ENCODE measurements at regions not wholly inside any gene's neighbourhood (a gene's known extent, or its start where the extent isn't known, plus 50 kb on each side); places are given as distances from the start of the nearest gene placed in this dataset.

DNA sequence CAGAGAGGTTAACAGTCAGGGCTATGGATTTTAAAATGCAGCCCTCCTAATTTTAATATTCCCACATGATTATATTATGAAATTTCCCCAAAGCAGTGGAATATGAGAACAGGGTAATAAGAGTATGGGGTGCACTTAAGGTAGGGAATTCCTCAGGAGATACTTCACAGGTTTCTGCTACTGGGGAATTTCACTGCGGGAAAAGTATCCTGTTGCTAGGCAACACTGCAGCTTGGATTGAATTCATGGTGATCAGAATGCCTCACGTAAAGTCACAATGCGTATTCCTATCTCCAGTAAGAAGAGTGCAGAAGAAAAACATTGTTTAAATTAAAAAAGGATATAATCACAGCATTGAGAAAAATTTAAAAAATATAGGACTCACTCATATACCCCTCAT lies 398.1 kb upstream of the RPS6KA3 start:
- no peak for ATAC-seq
- TF ChIP-seq CTCF (conservative IDR thresholded peaks at IDR 0.05; ENCODE audit: low read depth, low read length) (no peak), EZH2phosphoT487 (IDR thresholded peaks at IDR 0.05; ENCODE audit: borderline replicate concordance, low read length) (no peak), EZH2 (IDR thresholded peaks at IDR 0.05; ENCODE audit: low read length, unreplicated experiment) (no peak)
- intact Hi-C loops (cut with micrococcal nuclease), result no loop called here
- Histone ChIP-seq H3K4me3 (ENCODE audit: low read length) (no peak overlapping the region), H3K36me3 (ENCODE audit: low read depth, low read length) (no peaks in the 10 kb centered on the region), H3K9ac (ENCODE audit: low read length) (no peak overlapping the region), H3K27me3 (ENCODE audit: low read length) (peaks cover 11% of the 10 kb centered on the region; the same call in 1 of the 2 replicates), H3K4me2 (ENCODE audit: low read length) (no peak overlapping the region), H3K9me2 (replicated peaks; ENCODE audit: low read length) (no peaks in the 10 kb centered on the region), H4K20me1 (ENCODE audit: low read length) (no peaks in the 10 kb centered on the region), H3F3A (ENCODE audit: low read length, unreplicated experiment) (no peaks in the 10 kb centered on the region), H3K4me1 (ENCODE audit: insufficient read depth, low read length) (no peaks in the 10 kb centered on the region), H3K79me2 (ENCODE audit: low read length) (no peaks in the 10 kb centered on the region), H3K27ac (ENCODE audit: low read length) (no peak overlapping the region), H3K9me3 (ENCODE audit: low read length) (no peaks in the 10 kb centered on the region), H2AFZ (ENCODE audit: low read length) (no peak overlapping the region)
- no peak for DNase-seq
- CTCF ChIA-PET, result no interaction called here
- no TSS peak for BruUV-seq (replicated peaks)
- POLR2A ChIA-PET (ENCODE audit: unreplicated experiment), result no interaction called here

DNA sequence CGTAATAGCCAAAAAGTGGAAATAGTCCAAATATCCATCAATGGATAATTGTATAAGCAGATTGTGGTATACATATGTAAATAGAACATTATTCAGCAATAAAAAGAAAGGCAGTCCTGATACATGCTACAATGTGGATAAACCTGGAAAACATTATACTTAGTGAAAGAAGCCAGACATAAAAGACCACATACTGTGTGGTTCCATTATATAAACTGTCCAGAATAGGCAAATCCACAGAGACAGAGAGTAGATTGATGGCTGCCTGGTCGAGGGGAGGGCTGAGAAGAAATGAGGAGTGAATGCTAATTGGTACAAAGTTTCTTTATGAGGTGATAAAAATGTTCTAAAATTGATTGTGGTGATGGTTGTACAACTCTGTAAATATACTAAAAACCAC lies 397.4 kb upstream of the RPS6KA3 start:
- H3K79me2 ChIP-seq (ENCODE audit: low read length), result no peaks in the 10 kb centered on the region
- H3K27me3 ChIP-seq (ENCODE audit: low read length), result peaks cover 11% of the 10 kb centered on the region; the same call in 1 of the 2 replicates
- DNase-seq (no peak), ATAC-seq (no peak)
- TF ChIP-seq EZH2phosphoT487 (IDR thresholded peaks at IDR 0.05; ENCODE audit: borderline replicate concordance, low read length) (no peak), CTCF (conservative IDR thresholded peaks at IDR 0.05; ENCODE audit: low read depth, low read length) (no peak), EZH2 (IDR thresholded peaks at IDR 0.05; ENCODE audit: low read length, unreplicated experiment) (no peak)
- H3F3A ChIP-seq (ENCODE audit: low read length, unreplicated experiment), result no peaks in the 10 kb centered on the region
- no peaks in the 10 kb centered on the region for H4K20me1 ChIP-seq (ENCODE audit: low read length)
- H3K9me3 ChIP-seq (ENCODE audit: low read length), result no peaks in the 10 kb centered on the region
- CTCF ChIA-PET, result no interaction called here
- H3K4me1 ChIP-seq (ENCODE audit: insufficient read depth, low read length), result no peaks in the 10 kb centered on the region
- POLR2A ChIA-PET (ENCODE audit: unreplicated experiment), result no interaction called here
- intact Hi-C loops (cut with micrococcal nuclease), result no loop called here
- no peak overlapping the region for H3K27ac ChIP-seq (ENCODE audit: low read length)
- H2AFZ ChIP-seq (ENCODE audit: low read length), result no peak overlapping the region
- H3K36me3 ChIP-seq (ENCODE audit: low read depth, low read length), result no peaks in the 10 kb centered on the region
- no peak overlapping the region for H3K4me2 ChIP-seq (ENCODE audit: low read length)
- BruUV-seq (replicated peaks), result no TSS peak
- H3K9ac ChIP-seq (ENCODE audit: low read length), result no peak overlapping the region
- H3K9me2 ChIP-seq (replicated peaks; ENCODE audit: low read length), result no peaks in the 10 kb centered on the region
- no peak overlapping the region for H3K4me3 ChIP-seq (ENCODE audit: low read length)

DNA sequence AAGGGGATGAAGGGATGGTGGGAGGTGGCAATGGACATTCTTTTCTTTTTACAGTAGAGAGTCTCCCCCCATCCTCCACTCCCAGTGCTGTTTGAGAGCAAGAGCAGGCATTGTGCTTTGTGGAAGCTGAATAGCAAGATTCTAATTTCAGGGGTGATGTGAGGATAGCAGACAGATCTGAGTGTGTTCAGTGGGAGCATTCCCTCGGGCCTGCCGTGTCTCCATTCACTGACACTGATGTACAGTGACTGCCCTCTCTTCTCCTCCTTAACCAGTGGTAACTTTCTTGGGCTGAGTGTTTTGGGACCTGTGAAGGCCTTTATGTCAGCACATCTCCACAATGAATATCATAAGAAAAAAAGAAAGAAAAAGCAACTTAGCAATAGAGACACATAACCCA lies 396.6 kb upstream of the RPS6KA3 start:
- Histone ChIP-seq H3K9me3 (ENCODE audit: low read length) (no peaks in the 10 kb centered on the region), H3K79me2 (ENCODE audit: low read length) (no peaks in the 10 kb centered on the region), H4K20me1 (ENCODE audit: low read length) (no peaks in the 10 kb centered on the region), H3K27ac (ENCODE audit: low read length) (no peak overlapping the region), H2AFZ (ENCODE audit: low read length) (no peak overlapping the region), H3F3A (ENCODE audit: low read length, unreplicated experiment) (no peaks in the 10 kb centered on the region), H3K27me3 (ENCODE audit: low read length) (peaks cover 11% of the 10 kb centered on the region; the same call in 1 of the 2 replicates), H3K4me3 (ENCODE audit: low read length) (no peak overlapping the region), H3K36me3 (ENCODE audit: low read depth, low read length) (no peaks in the 10 kb centered on the region), H3K4me2 (ENCODE audit: low read length) (no peak overlapping the region), H3K9me2 (replicated peaks; ENCODE audit: low read length) (no peaks in the 10 kb centered on the region), H3K9ac (ENCODE audit: low read length) (no peak overlapping the region), H3K4me1 (ENCODE audit: insufficient read depth, low read length) (no peaks in the 10 kb centered on the region)
- intact Hi-C loops (cut with micrococcal nuclease), result no loop called here
- TF ChIP-seq EZH2 (IDR thresholded peaks at IDR 0.05; ENCODE audit: low read length, unreplicated experiment), result no peak
- TF ChIP-seq CTCF (conservative IDR thresholded peaks at IDR 0.05; ENCODE audit: low read depth, low read length), result no peak
- TF ChIP-seq EZH2phosphoT487 (IDR thresholded peaks at IDR 0.05; ENCODE audit: borderline replicate concordance, low read length), result no peak
- ChIA-PET CTCF (no interaction called here), POLR2A (ENCODE audit: unreplicated experiment) (no interaction called here)
- ATAC-seq (no peak), DNase-seq (no peak)
- BruUV-seq (replicated peaks), result no TSS peak

All from PC-3 (cell line).